ENCODE measurements at regions not wholly inside any gene's neighbourhood (a gene's known extent, or its start where the extent isn't known, plus 50 kb on each side); places are given as distances from the start of the nearest gene placed in this dataset.

DNA sequence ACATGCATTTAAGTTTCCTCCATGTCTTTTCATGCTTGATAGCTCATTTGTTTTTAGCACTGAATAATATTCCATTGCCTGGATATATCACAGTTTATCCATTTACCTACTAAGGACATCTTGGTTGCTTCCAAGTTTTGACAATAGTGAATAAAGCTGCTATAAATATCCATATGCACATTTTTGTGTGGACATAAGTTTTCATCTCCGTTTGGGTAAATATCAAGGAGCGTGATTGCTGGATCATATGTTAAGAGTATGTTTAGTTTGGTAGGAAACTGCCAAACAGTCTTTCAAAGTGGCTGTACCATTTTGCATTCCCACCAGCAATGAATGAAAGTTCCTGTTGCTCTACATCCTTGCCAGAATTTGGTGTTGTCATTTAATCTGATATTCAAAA is 172.5 kb downstream of the DHX15 start:
- Mint-ChIP-seq H3K36me3 (no peaks in the 10 kb centered on the region), H3K4me1 (peaks cover 19% of the 10 kb centered on the region), H3K9me3 (no peaks in the 10 kb centered on the region), H3K27ac (peak overlapping the region; percentile 53), H3K4me3 (peak overlapping the region; percentile 21), H3K27me3 (ENCODE audit: insufficient read depth, low read depth) (peaks cover 2% of the 10 kb centered on the region)
- H3K4me3 ChIP-seq: no peak overlapping the region
- no peak for DNase-seq (ENCODE audit: low spot score)
- peaks cover 22% of the 10 kb centered on the region for H3F3A ChIP-seq (ENCODE audit: low read depth)
- peaks cover 21% of the 10 kb centered on the region for H3K27me3 ChIP-seq
- no peak overlapping the region for H3K27ac ChIP-seq
- no peak overlapping the region for H3K4me2 ChIP-seq
- H3K9ac ChIP-seq: no peak overlapping the region
- H4K20me1 ChIP-seq (ENCODE audit: low read depth): no peaks in the 10 kb centered on the region
- H3K36me3 ChIP-seq: no peaks in the 10 kb centered on the region
- TF ChIP-seq EZH2phosphoT487 (IDR thresholded peaks at IDR 0.05) (no peak), EZH2 (IDR thresholded peaks at IDR 0.05) (no peak)
- TF ChIP-seq, protein P1, sequence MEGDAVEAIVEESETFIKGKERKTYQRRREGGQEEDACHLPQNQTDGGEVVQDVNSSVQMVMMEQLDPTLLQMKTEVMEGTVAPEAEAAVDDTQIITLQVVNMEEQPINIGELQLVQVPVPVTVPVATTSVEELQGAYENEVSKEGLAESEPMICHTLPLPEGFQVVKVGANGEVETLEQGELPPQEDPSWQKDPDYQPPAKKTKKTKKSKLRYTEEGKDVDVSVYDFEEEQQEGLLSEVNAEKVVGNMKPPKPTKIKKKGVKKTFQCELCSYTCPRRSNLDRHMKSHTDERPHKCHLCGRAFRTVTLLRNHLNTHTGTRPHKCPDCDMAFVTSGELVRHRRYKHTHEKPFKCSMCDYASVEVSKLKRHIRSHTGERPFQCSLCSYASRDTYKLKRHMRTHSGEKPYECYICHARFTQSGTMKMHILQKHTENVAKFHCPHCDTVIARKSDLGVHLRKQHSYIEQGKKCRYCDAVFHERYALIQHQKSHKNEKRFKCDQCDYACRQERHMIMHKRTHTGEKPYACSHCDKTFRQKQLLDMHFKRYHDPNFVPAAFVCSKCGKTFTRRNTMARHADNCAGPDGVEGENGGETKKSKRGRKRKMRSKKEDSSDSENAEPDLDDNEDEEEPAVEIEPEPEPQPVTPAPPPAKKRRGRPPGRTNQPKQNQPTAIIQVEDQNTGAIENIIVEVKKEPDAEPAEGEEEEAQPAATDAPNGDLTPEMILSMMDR (IDR thresholded peaks at IDR 0.05): no peak
- peaks cover 14% of the 10 kb centered on the region for H3K4me1 ChIP-seq
- no peaks in the 10 kb centered on the region for H3K9me3 ChIP-seq (ENCODE audit: low read depth)
- H3K79me2 ChIP-seq (ENCODE audit: low read depth): no peaks in the 10 kb centered on the region
- no peak overlapping the region for H2AFZ ChIP-seq (replicated peaks)

DNA sequence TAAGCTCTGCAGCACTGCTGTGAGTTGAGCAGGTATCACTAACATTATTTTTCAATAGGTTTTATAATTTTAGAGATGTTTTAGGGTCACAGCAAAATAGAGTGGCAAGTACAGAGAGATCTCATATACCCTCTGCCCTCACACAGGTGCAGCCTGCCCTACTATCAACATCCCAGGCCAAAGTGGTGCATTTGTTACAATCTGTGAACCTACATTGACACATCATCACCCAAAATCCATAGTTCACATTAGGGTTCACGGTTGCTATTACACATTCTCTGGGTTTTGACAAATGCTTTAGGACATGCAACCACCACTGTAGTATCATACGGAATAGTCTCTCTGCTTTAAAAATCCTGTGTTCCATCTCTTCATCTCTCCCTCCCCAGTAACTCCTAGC is 173.1 kb downstream of the DHX15 start:
- Mint-ChIP-seq H3K27me3 (ENCODE audit: insufficient read depth, low read depth) (peaks cover 2% of the 10 kb centered on the region), H3K4me3 (no peak overlapping the region), H3K9me3 (no peaks in the 10 kb centered on the region), H3K27ac (no peak overlapping the region), H3K36me3 (no peaks in the 10 kb centered on the region), H3K4me1 (peaks cover 19% of the 10 kb centered on the region)
- TF ChIP-seq EZH2phosphoT487 (IDR thresholded peaks at IDR 0.05) (no peak), EZH2 (IDR thresholded peaks at IDR 0.05) (no peak)
- TF ChIP-seq, protein P1 (IDR thresholded peaks at IDR 0.05): no peak
- H2AFZ ChIP-seq (replicated peaks): no peak overlapping the region
- H4K20me1 ChIP-seq (ENCODE audit: low read depth): no peaks in the 10 kb centered on the region
- no peak overlapping the region for H3K4me2 ChIP-seq
- no peak overlapping the region for H3K4me3 ChIP-seq
- H3K36me3 ChIP-seq: no peaks in the 10 kb centered on the region
- no peak overlapping the region for H3K27ac ChIP-seq
- no peaks in the 10 kb centered on the region for H3K79me2 ChIP-seq (ENCODE audit: low read depth)
- DNase-seq (ENCODE audit: low spot score): no peak
- no peaks in the 10 kb centered on the region for H3K9me3 ChIP-seq (ENCODE audit: low read depth)
- peaks cover 24% of the 10 kb centered on the region for H3F3A ChIP-seq (ENCODE audit: low read depth)
- peaks cover 14% of the 10 kb centered on the region for H3K4me1 ChIP-seq
- peaks cover 24% of the 10 kb centered on the region for H3K27me3 ChIP-seq
- H3K9ac ChIP-seq: no peak overlapping the region

DNA sequence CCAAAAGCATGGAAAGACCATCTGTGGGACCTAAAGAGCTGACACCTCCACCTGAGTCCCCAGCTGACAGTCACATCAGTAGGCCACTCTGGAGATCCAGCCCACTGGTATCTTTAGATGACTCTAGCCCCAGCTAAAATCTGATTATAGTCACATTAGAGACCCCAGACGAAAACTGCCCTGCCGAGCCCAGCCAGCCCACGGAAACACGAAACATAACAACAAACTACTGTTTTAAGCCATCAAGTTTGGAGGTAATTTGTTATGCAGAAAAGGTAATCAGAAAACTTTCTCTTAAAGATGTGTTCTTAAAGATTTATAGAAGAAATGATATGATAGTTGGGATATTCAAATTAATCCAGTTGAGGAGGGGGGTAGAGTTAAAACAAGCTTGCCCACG is 175.7 kb downstream of the DHX15 start:
- Histone ChIP-seq H3K27ac (no peak overlapping the region), H3K4me2 (no peak overlapping the region), H3K79me2 (ENCODE audit: low read depth) (no peaks in the 10 kb centered on the region), H3K9ac (no peak overlapping the region), H3K9me3 (ENCODE audit: low read depth) (no peaks in the 10 kb centered on the region), H3F3A (ENCODE audit: low read depth) (peaks cover 16% of the 10 kb centered on the region), H2AFZ (replicated peaks) (no peak overlapping the region), H3K4me1 (peaks cover 10% of the 10 kb centered on the region), H4K20me1 (ENCODE audit: low read depth) (no peaks in the 10 kb centered on the region), H3K27me3 (peaks cover 32% of the 10 kb centered on the region), H3K4me3 (no peak overlapping the region), H3K36me3 (no peaks in the 10 kb centered on the region)
- DNase-seq (ENCODE audit: low spot score): no peak
- Mint-ChIP-seq H3K27ac (no peak overlapping the region), H3K27me3 (ENCODE audit: insufficient read depth, low read depth) (peaks cover 2% of the 10 kb centered on the region), H3K4me3 (no peak overlapping the region), H3K4me1 (peaks cover 14% of the 10 kb centered on the region), H3K9me3 (no peaks in the 10 kb centered on the region), H3K36me3 (no peaks in the 10 kb centered on the region)
- TF ChIP-seq, protein P1 (IDR thresholded peaks at IDR 0.05): no peak
- TF ChIP-seq EZH2 (IDR thresholded peaks at IDR 0.05) (no peak), EZH2phosphoT487 (IDR thresholded peaks at IDR 0.05) (no peak)

Measured in neural progenitor cell (in vitro differentiated cells).